ENCODE measurements at regions not wholly inside any gene's neighbourhood (a gene's known extent, or its start where the extent isn't known, plus 50 kb on each side); places are given as distances from the start of the nearest gene placed in this dataset.

- H3K27ac Mint-ChIP-seq, result no peak overlapping the region
- H3K4me1 Mint-ChIP-seq (ENCODE audit: low read depth), result no peaks in the 10 kb centered on the region
- H3K27me3 Mint-ChIP-seq (ENCODE audit: low read depth), result no peaks in the 10 kb centered on the region
- DNase-seq, result no peak
- no peaks in the 10 kb centered on the region for H3K36me3 Mint-ChIP-seq (ENCODE audit: insufficient read depth in 2 of 2)
- H3K9me3 Mint-ChIP-seq, result no peaks in the 10 kb centered on the region
- H3K4me3 Mint-ChIP-seq, result no peak overlapping the region
- ATAC-seq (replicated peaks in 1 of 2), result no peak
These were observed 140.6 kb downstream of the PXDC1 start for GRCh38 chr6:3610921-3611320.

GRCh38 chr6:3610206-3610605, 141.3 kb downstream of the PXDC1 start:
- Mint-ChIP-seq H3K27ac (no peak overlapping the region), H3K4me3 (no peak overlapping the region), H3K27me3 (ENCODE audit: low read depth) (no peaks in the 10 kb centered on the region), H3K4me1 (ENCODE audit: low read depth) (no peaks in the 10 kb centered on the region), H3K36me3 (ENCODE audit: insufficient read depth in 2 of 2) (no peaks in the 10 kb centered on the region), H3K9me3 (no peaks in the 10 kb centered on the region)
- no peak for ATAC-seq (replicated peaks in 1 of 2)
- DNase-seq, result no peak

- Mint-ChIP-seq H3K27me3 (ENCODE audit: low read depth) (no peaks in the 10 kb centered on the region), H3K9me3 (no peaks in the 10 kb centered on the region), H3K36me3 (ENCODE audit: insufficient read depth in 2 of 2) (no peaks in the 10 kb centered on the region), H3K4me3 (no peak overlapping the region), H3K27ac (no peak overlapping the region), H3K4me1 (ENCODE audit: low read depth) (no peaks in the 10 kb centered on the region)
- no peak for DNase-seq
- no peak for ATAC-seq (replicated peaks in 1 of 2)
These were observed 142.1 kb downstream of the PXDC1 start for GRCh38 chr6:3609388-3609787.

- Mint-ChIP-seq H3K36me3 (ENCODE audit: insufficient read depth in 2 of 2) (peaks cover 0 to 2% of the 10 kb centered on the region in 2 donors), H3K27me3 (ENCODE audit: low read depth) (no peaks in the 10 kb centered on the region), H3K4me3 (no peak overlapping the region), H3K9me3 (no peaks in the 10 kb centered on the region), H3K27ac (no peak overlapping the region), H3K4me1 (ENCODE audit: low read depth) (no peaks in the 10 kb centered on the region)
- ATAC-seq (replicated peaks in 1 of 2) (no peak), DNase-seq (no peak)
These were observed 143.4 kb downstream of the PXDC1 start for GRCh38 chr6:3608159-3608558.

- H3K27me3 Mint-ChIP-seq (ENCODE audit: low read depth), result peaks cover 1% of the 10 kb centered on the region
- H3K4me3 Mint-ChIP-seq, result no peak overlapping the region
- ATAC-seq (replicated peaks in 1 of 2) (no peak), DNase-seq (no peak)
- peaks cover 2% of the 10 kb centered on the region in 2 donors for H3K36me3 Mint-ChIP-seq (ENCODE audit: insufficient read depth in 2 of 2)
- peaks cover under 1% of the 10 kb centered on the region in 2 donors for H3K9me3 Mint-ChIP-seq
- H3K4me1 Mint-ChIP-seq (ENCODE audit: low read depth), result no peaks in the 10 kb centered on the region
- no peak overlapping the region for H3K27ac Mint-ChIP-seq
These were observed 143.9 kb downstream of the PXDC1 start for GRCh38 chr6:3607599-3607998.

- H3K9me3 Mint-ChIP-seq, result peaks cover 4 to 5% of the 10 kb centered on the region in 2 donors
- no peak overlapping the region for H3K27ac Mint-ChIP-seq
- no peaks in the 10 kb centered on the region for H3K4me1 Mint-ChIP-seq (ENCODE audit: low read depth)
- peaks cover 6% of the 10 kb centered on the region in 2 donors for H3K36me3 Mint-ChIP-seq (ENCODE audit: insufficient read depth in 2 of 2)
- H3K27me3 Mint-ChIP-seq (ENCODE audit: low read depth), result peaks cover 5% of the 10 kb centered on the region
- no peak overlapping the region for H3K4me3 Mint-ChIP-seq
- DNase-seq (no peak), ATAC-seq (replicated peaks in 1 of 2) (no peak)
These were observed 144.3 kb downstream of the PXDC1 start for GRCh38 chr6:3607171-3607570.

GRCh38 chr6:3603340-3604130, 146.7 kb upstream of the SLC22A23 start:
- ATAC-seq (replicated peaks in 1 of 2), result no peak
- DNase-seq, result no peak
- Mint-ChIP-seq H3K36me3 (ENCODE audit: insufficient read depth in 2 of 2) (peaks cover 6 to 12% of the 10 kb centered on the region in 2 donors), H3K27me3 (ENCODE audit: low read depth) (peaks cover 16% of the 10 kb centered on the region), H3K9me3 (peaks cover 5 to 7% of the 10 kb centered on the region in 2 donors), H3K4me1 (ENCODE audit: low read depth) (no peaks in the 10 kb centered on the region), H3K27ac (no peak overlapping the region), H3K4me3 (no peak overlapping the region)

GRCh38 chr6:3601570-3601969, 144.7 kb upstream of the SLC22A23 start:
- Mint-ChIP-seq H3K36me3 (ENCODE audit: insufficient read depth in 2 of 2) (peaks cover 6 to 12% of the 10 kb centered on the region in 2 donors), H3K27ac (no peak overlapping the region), H3K4me1 (ENCODE audit: low read depth) (no peaks in the 10 kb centered on the region), H3K4me3 (no peak overlapping the region), H3K9me3 (peaks cover 5 to 7% of the 10 kb centered on the region in 2 donors), H3K27me3 (ENCODE audit: low read depth) (peaks cover 20% of the 10 kb centered on the region)
- ATAC-seq (replicated peaks in 1 of 2), result no peak
- DNase-seq, result no peak

- Mint-ChIP-seq H3K36me3 (ENCODE audit: insufficient read depth in 2 of 2) (peaks cover 4 to 10% of the 10 kb centered on the region in 2 donors), H3K9me3 (peaks cover 4 to 6% of the 10 kb centered on the region in 2 donors), H3K4me3 (no peak overlapping the region), H3K4me1 (ENCODE audit: low read depth) (no peaks in the 10 kb centered on the region), H3K27ac (no peak overlapping the region), H3K27me3 (ENCODE audit: low read depth) (peaks cover 26% of the 10 kb centered on the region)
- ATAC-seq (replicated peaks in 1 of 2) (no peak), DNase-seq (no peak)
These were observed 140.7 kb upstream of the SLC22A23 start for GRCh38 chr6:3597500-3598064.

GRCh38 chr6:3596766-3597165, 139.9 kb upstream of the SLC22A23 start:
- H3K27me3 Mint-ChIP-seq (ENCODE audit: low read depth), result peaks cover 22% of the 10 kb centered on the region
- no peak overlapping the region for H3K27ac Mint-ChIP-seq
- no peak overlapping the region for H3K4me3 Mint-ChIP-seq
- no peak for DNase-seq
- no peak for ATAC-seq (replicated peaks in 1 of 2)
- H3K9me3 Mint-ChIP-seq, result peaks cover 0 to 2% of the 10 kb centered on the region in 2 donors
- H3K36me3 Mint-ChIP-seq (ENCODE audit: insufficient read depth in 2 of 2), result peaks cover 0 to 2% of the 10 kb centered on the region in 2 donors
- H3K4me1 Mint-ChIP-seq (ENCODE audit: low read depth), result no peaks in the 10 kb centered on the region

GRCh38 chr6:3594201-3594600, 137.4 kb upstream of the SLC22A23 start:
- no peaks in the 10 kb centered on the region for H3K4me1 Mint-ChIP-seq (ENCODE audit: low read depth)
- no peak overlapping the region for H3K27ac Mint-ChIP-seq
- H3K27me3 Mint-ChIP-seq (ENCODE audit: low read depth), result peaks cover 21% of the 10 kb centered on the region
- no peak for ATAC-seq (replicated peaks in 1 of 2)
- no peak overlapping the region for H3K4me3 Mint-ChIP-seq
- no peaks in the 10 kb centered on the region for H3K9me3 Mint-ChIP-seq
- no peaks in the 10 kb centered on the region for H3K36me3 Mint-ChIP-seq (ENCODE audit: insufficient read depth in 2 of 2)
- DNase-seq, result no peak

GRCh38 chr6:3593161-3593560, 136.3 kb upstream of the SLC22A23 start:
- ATAC-seq (replicated peaks in 1 of 2) (no peak), DNase-seq (no peak)
- Mint-ChIP-seq H3K9me3 (no peaks in the 10 kb centered on the region), H3K27ac (no peak overlapping the region), H3K27me3 (ENCODE audit: low read depth) (peaks cover 19% of the 10 kb centered on the region), H3K36me3 (ENCODE audit: insufficient read depth in 2 of 2) (no peaks in the 10 kb centered on the region), H3K4me3 (no peak overlapping the region), H3K4me1 (ENCODE audit: low read depth) (no peaks in the 10 kb centered on the region)

GRCh38 chr6:3592371-3592941, 135.6 kb upstream of the SLC22A23 start:
- Mint-ChIP-seq H3K27me3 (ENCODE audit: low read depth) (peaks cover 19% of the 10 kb centered on the region), H3K27ac (no peak overlapping the region), H3K4me1 (ENCODE audit: low read depth) (no peaks in the 10 kb centered on the region), H3K4me3 (no peak overlapping the region), H3K36me3 (ENCODE audit: insufficient read depth in 2 of 2) (no peaks in the 10 kb centered on the region), H3K9me3 (peaks cover 2% of the 10 kb centered on the region in 2 donors)
- DNase-seq, result no peak
- ATAC-seq (replicated peaks in 1 of 2), result peak in 1 of 2 donors; percentile 73

All from activated T-cell treated with anti-CD3 and anti-CD28 coated beads, Interleukin-2, amount 50 U/mL, for 72 hours (primary cell).